Activated CD8-positive, alpha-beta memory T cell treated with anti-CD3 and anti-CD28 coated beads, Interleukin-2, amount 10 ng/mL, durations not matched to agents 7 days and 5 days (primary cell): ENCODE measurements at regions not wholly inside any gene's neighbourhood (a gene's known extent, or its start where the extent isn't known, plus 50 kb on each side); places are given as distances from the start of the nearest gene placed in this dataset.
"Not testable (repeated sequence)": the region's sequence is repeated elsewhere in the genome, so short reads cannot be mapped to it uniquely, and the experiment has no call there.

Experiments used
- ATAC-seq: fragments of 150-1000 bp; cut with Tn5 transposase; one replicate; pipeline ENCODE4 v1.10.0; 2021; ENCODE audit warnings: moderate library complexity
- CTCF ChIA-PET: fragments of 350-600 bp; sonication (Branson Sonifier 250); formaldehyde crosslinking; loops from one replicate; lab custom pipeline; 2021; ENCODE audit warnings: antibody characterized with exemption; lab: Charles Lee
- DNase-seq: peaks from one replicate; pipeline ENCODE4 v3.0.0-alpha.2; 2020
- H3K27ac Mint-ChIP-seq: one replicate; pipeline ENCODE4 v1.8.0; 2021; ENCODE audit warnings: mild to moderate bottlenecking, mixed read lengths
- H3K27me3 Mint-ChIP-seq: one replicate; pipeline ENCODE4 v1.8.0; 2021; ENCODE audit warnings: mixed read lengths
- H3K36me3 Mint-ChIP-seq: one replicate; pipeline ENCODE4 v1.8.0; 2021; ENCODE audit warnings: mild to moderate bottlenecking, mixed read lengths
- H3K4me1 Mint-ChIP-seq: one replicate; pipeline ENCODE4 v1.8.0; 2021; ENCODE audit warnings: mixed read lengths
- H3K4me3 Mint-ChIP-seq: one replicate; pipeline ENCODE4 v1.8.0; 2021; ENCODE audit warnings: mild to moderate bottlenecking, moderate library complexity, mixed read lengths
- H3K9me3 Mint-ChIP-seq: one replicate; pipeline ENCODE4 v1.8.0; 2022; ENCODE audit warnings: low read depth, mixed read lengths

DNA sequence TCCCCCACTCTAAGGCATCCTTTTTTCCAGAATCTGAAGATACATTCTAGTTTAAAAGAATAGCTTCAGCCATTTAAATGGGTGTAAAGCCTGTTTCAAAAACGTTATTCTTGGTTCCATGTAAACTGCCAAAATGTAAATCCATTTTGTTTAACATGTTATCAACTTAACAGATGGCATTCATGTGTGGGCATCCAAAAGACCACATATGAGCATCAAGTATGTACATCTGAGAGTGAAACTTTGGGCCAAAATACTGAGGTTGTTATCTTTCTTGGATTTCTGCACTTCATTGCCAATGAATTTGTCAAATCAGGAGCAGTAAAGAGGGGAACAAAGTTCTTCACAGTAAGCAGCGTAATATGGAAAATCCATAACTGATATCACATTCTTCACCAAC, 395.4 kb downstream of the ZNF804A start:
- H3K27ac Mint-ChIP-seq = no peak overlapping the region
- no peaks in the 10 kb centered on the region for H3K4me1 Mint-ChIP-seq
- peaks cover 3% of the 10 kb centered on the region for H3K9me3 Mint-ChIP-seq
- no peaks in the 10 kb centered on the region for H3K36me3 Mint-ChIP-seq
- H3K4me3 Mint-ChIP-seq = no peak overlapping the region
- CTCF ChIA-PET = no interaction called here
- no peak for DNase-seq
- no peak for ATAC-seq
- no peaks in the 10 kb centered on the region for H3K27me3 Mint-ChIP-seq

DNA sequence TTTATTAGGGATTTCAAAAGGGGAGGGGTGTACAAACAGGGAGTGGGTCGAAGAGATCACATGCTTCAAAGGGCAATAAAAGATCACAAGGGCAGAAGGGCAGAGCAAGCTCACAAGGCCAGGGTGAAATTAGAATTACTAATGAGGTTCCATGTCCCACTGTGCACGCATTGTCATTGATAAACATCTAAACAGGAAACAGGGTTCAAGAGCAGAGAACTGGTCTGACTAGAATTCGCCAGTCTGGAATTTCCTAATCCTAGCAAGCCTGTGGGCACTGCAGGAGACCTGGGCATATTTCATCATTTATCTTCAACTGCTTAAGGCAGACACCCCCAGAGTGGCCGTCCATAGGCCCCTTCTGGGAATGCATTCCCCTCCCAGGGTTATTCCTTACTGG, 408.2 kb downstream of the ZNF804A start:
- Mint-ChIP-seq H3K27ac (no peak overlapping the region), H3K9me3 (peaks cover 10% of the 10 kb centered on the region), H3K4me3 (no peak overlapping the region), H3K27me3 (no peaks in the 10 kb centered on the region), H3K4me1 (no peaks in the 10 kb centered on the region), H3K36me3 (no peaks in the 10 kb centered on the region)
- DNase-seq (no peak), ATAC-seq (no peak)
- CTCF ChIA-PET = no interaction called here

DNA sequence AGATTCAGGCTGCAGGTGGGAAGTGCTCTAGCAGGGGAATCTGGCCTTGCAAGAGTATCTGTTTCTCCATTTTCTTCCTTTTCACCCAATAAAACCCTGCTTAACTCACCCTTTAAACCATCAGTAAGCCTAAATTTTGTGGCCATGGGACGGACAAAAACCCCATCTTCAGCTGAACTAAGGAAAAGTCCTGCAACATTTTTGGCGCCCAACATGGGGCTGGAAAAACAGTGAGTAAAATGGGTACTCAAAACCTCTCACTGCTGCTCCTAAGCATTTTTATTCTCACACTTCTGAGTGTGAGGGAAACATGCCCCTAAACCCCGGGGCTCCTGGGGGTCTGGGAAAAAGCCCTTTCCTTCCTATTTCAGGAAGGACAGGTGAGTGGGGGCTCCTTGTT, 414.3 kb downstream of the ZNF804A start:
- ATAC-seq = no peak
- Mint-ChIP-seq H3K27ac (no peak overlapping the region), H3K4me1 (no peaks in the 10 kb centered on the region), H3K9me3 (peaks cover 20% of the 10 kb centered on the region), H3K36me3 (peaks cover 2% of the 10 kb centered on the region), H3K4me3 (no peak overlapping the region), H3K27me3 (no peaks in the 10 kb centered on the region)
- CTCF ChIA-PET = no interaction called here
- DNase-seq = no peak

DNA sequence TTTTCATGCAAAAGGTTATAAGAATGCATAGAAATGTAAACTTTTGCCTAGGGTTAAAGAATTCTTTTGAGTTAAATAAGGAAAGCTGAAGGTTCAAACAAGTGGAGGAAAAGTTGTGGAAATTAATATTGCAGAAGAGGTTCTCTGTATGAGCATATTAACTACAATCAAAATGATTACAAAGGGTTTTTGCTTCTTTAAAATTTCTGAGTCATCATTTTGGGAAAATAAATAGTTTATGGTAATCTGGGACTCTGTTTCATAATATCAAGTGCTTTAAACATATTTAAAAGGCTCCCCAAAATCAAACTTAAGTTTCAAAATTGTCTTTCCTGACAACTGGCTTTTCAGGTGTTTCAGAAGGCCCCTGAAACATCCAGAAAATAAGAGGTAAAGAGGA, 415.7 kb downstream of the ZNF804A start:
- H3K36me3 Mint-ChIP-seq = peaks cover 2% of the 10 kb centered on the region
- CTCF ChIA-PET = no interaction called here
- no peaks in the 10 kb centered on the region for H3K27me3 Mint-ChIP-seq
- ATAC-seq = no peak
- no peak for DNase-seq
- no peak overlapping the region for H3K4me3 Mint-ChIP-seq
- peaks cover 20% of the 10 kb centered on the region for H3K9me3 Mint-ChIP-seq
- H3K4me1 Mint-ChIP-seq = no peaks in the 10 kb centered on the region
- no peak overlapping the region for H3K27ac Mint-ChIP-seq

DNA sequence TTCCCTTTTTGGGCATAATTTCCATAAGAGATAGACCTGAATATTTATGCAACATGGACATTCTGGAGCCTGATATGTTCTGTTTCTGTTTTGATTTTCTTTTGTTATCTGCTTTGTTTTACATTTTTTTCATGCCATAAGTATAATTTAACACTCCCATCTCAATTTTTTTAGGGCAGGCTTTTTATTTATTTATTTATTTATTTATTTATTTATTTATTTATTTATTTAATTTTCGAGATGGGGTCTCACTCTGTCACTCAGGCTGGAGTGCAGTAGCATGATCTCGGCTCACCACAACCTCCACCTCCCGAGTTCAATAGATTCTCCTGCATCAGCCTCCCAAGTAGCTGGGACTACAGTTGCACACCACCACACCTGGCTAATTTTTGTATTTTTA, 427.6 kb downstream of the ZNF804A start:
- H3K36me3 Mint-ChIP-seq, DNase-seq, H3K4me1 Mint-ChIP-seq, CTCF ChIA-PET, H3K4me3 Mint-ChIP-seq, H3K27me3 Mint-ChIP-seq, ATAC-seq, H3K27ac Mint-ChIP-seq: not testable (repeated sequence)
- H3K9me3 Mint-ChIP-seq = peaks cover 13% of the 10 kb centered on the region

DNA sequence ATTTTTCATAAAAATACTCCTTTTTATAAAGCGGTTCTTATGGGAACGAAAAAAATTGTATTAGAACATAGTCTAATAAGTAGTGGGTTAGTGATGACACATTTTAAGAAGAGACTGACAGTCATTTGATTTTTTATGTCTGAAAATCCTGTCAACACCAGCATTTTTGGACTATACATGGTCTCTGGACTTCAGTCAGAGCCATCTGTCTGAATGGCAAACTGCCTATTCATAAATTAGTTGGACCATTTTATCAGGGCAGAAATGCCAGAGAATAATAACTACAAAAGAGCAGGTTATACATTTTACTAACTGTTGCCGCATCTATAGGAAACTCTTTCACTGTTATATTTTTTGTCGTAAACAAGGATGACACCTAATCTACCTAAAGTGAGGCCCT, 437.6 kb downstream of the ZNF804A start:
- no peak for DNase-seq
- Mint-ChIP-seq H3K36me3 (no peaks in the 10 kb centered on the region), H3K4me3 (no peak overlapping the region), H3K9me3 (peaks cover 8% of the 10 kb centered on the region), H3K4me1 (no peaks in the 10 kb centered on the region), H3K27ac (no peak overlapping the region), H3K27me3 (no peaks in the 10 kb centered on the region)
- CTCF ChIA-PET = no interaction called here
- no peak for ATAC-seq

DNA sequence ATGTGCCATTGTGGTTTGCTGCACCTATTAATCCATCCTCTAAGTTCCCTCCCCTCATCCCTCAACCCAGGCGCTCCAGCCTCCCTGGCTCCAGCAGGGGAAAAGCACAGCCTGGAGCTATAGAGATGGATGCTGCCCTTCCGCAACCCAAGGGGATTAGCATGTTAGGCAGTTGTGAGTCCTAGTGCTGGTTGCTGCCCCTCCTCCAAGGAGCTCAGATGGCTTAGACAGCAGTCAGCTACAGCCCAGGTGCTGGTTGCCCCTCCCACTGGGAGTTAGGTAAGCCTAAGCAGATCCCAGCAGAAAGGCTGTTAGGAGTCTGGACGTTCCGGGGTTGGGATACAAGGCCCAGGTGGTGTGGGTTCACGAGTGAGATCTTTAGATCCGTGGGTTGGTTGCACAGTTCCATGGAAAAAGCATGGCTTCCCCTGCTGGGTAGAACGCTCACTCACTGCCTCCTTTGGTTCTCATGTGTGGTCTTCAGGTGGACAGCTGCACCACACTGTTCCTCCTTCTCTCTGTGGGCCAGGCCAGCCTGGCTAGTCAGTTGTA, 446.1 kb downstream of the ZNF804A start:
- DNase-seq (no peak), ATAC-seq (no peak)
- CTCF ChIA-PET = no interaction called here
- no peak overlapping the region for H3K4me3 Mint-ChIP-seq
- H3K27me3 Mint-ChIP-seq = no peaks in the 10 kb centered on the region
- H3K36me3 Mint-ChIP-seq = no peaks in the 10 kb centered on the region
- peaks cover 13% of the 10 kb centered on the region for H3K9me3 Mint-ChIP-seq
- H3K27ac Mint-ChIP-seq = no peak overlapping the region
- no peaks in the 10 kb centered on the region for H3K4me1 Mint-ChIP-seq

DNA sequence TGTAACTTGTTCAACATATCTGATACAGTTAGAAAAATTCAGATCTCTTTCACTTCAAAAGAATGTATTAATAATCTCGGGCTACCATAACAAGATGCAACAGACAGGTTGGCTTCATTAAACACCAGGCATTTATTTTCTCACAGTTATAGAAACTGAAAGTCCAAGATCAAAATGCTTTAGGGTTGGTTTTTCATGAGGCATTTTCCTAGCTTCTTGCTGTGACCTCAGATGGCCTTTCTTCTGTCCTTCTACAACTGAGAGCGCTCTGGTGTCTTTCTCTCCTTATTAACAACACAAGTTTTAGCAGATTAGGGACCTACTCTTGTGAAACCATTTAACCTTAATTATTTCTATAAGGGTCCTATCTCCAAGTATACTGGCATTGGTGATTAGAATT, 452.5 kb downstream of the ZNF804A start:
- no peaks in the 10 kb centered on the region for H3K4me1 Mint-ChIP-seq
- H3K36me3 Mint-ChIP-seq = no peaks in the 10 kb centered on the region
- no peak overlapping the region for H3K27ac Mint-ChIP-seq
- no peak for ATAC-seq
- H3K27me3 Mint-ChIP-seq = no peaks in the 10 kb centered on the region
- CTCF ChIA-PET = no interaction called here
- peaks cover 8% of the 10 kb centered on the region for H3K9me3 Mint-ChIP-seq
- H3K4me3 Mint-ChIP-seq = no peak overlapping the region
- no peak for DNase-seq

DNA sequence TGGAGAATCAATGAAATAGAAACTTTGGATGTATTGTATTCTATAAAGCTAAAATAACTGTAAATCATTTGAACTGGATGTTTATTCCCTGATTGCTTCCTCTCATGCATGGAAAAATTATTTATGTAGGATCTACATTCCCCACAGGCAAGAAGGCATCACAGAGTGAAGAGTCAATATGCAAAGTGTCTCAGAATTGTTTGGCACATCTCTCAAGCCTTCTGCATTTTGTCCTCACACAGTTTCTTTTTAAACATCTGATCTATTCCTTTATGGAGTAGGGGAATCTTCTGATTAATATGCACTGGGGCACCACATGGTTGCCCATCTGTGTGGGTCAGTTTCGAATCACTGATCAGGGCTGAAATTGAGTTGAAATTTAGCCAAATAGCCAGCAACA, 465.4 kb downstream of the ZNF804A start:
- H3K36me3 Mint-ChIP-seq = no peaks in the 10 kb centered on the region
- H3K27me3 Mint-ChIP-seq = no peaks in the 10 kb centered on the region
- CTCF ChIA-PET = no interaction called here
- no peaks in the 10 kb centered on the region for H3K4me1 Mint-ChIP-seq
- ATAC-seq (no peak), DNase-seq (no peak)
- no peak overlapping the region for H3K4me3 Mint-ChIP-seq
- no peak overlapping the region for H3K27ac Mint-ChIP-seq
- peaks cover 2% of the 10 kb centered on the region for H3K9me3 Mint-ChIP-seq

DNA sequence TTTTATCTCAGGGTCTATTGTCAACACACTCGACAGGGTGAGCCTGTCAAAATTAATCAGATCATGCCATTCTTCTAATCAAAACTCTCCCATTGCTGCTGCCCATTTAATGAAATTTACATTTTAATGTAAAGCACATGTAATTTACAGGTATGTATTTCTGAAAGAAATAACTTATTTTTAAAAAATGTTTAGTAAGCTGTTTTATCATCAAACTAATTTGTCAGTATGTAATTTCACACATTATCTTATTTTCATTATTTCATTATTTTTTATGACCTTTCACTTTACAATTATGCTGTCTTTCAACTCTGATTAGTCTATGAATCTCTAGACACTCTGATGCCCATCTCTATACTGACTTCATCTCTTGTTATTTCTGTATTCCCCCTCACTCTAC, 467.8 kb downstream of the ZNF804A start:
- H3K27me3 Mint-ChIP-seq = no peaks in the 10 kb centered on the region
- no peak overlapping the region for H3K27ac Mint-ChIP-seq
- H3K4me3 Mint-ChIP-seq = no peak overlapping the region

DNA sequence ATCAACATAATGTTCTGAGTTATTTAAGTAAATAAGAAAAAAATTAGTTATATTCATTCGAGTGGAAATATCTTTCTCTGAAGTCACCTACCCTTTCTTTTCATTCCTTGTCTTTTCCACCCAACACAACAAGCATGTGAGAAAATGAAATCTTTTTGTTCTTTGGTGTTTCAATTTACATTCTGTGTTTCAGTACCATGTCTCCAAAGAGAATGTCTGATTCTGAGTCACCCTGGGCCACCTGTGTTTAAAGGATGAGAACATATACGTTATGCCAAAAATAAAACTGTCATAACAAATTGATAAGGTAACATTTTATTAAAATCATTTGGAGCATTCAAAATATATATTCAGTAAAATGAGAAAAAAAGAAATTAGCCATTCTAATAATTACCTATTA, 470.8 kb downstream of the ZNF804A start:
- no peak for ATAC-seq
- CTCF ChIA-PET = no interaction called here
- Mint-ChIP-seq H3K27me3 (no peaks in the 10 kb centered on the region), H3K4me1 (no peaks in the 10 kb centered on the region), H3K36me3 (no peaks in the 10 kb centered on the region), H3K4me3 (no peak overlapping the region), H3K27ac (no peak overlapping the region), H3K9me3 (peaks cover 2% of the 10 kb centered on the region)
- DNase-seq = no peak

More for the DNA sequence above, 467.8 kb downstream of the ZNF804A start:
- H3K9me3 Mint-ChIP-seq = peaks cover 2% of the 10 kb centered on the region
- no peaks in the 10 kb centered on the region for H3K36me3 Mint-ChIP-seq
- no peaks in the 10 kb centered on the region for H3K4me1 Mint-ChIP-seq
- CTCF ChIA-PET = interaction anchor here (0.6 kb wide), 1 partner anchor 671 kb away, joined by 3 read pairs; no protein-coding TSS in a partner anchor
- ATAC-seq (no peak), DNase-seq (no peak)

DNA sequence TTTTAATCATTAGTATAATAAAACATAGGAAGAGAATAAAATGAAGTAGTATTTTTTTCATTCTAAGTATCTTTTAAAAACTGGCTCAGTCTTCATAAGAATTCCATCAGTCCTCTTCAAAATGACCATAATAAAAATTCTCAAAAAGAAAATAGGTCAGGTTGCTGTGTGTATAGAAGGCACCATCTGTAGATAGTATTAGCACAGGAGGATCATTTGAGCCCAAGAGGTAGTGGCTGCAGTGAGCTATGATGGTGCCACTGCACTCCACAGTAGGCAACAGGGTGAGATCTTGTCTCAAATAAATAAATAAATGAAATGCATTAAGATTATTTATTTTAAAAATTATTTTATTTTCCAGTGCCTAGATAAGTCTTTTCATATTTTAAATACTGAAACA, 475.8 kb downstream of the ZNF804A start:
- CTCF ChIA-PET = no interaction called here
- peaks cover 2% of the 10 kb centered on the region for H3K9me3 Mint-ChIP-seq
- H3K4me1 Mint-ChIP-seq = no peaks in the 10 kb centered on the region
- DNase-seq = no peak
- H3K4me3 Mint-ChIP-seq = no peak overlapping the region
- no peak for ATAC-seq
- no peak overlapping the region for H3K27ac Mint-ChIP-seq
- no peaks in the 10 kb centered on the region for H3K36me3 Mint-ChIP-seq
- no peaks in the 10 kb centered on the region for H3K27me3 Mint-ChIP-seq

DNA sequence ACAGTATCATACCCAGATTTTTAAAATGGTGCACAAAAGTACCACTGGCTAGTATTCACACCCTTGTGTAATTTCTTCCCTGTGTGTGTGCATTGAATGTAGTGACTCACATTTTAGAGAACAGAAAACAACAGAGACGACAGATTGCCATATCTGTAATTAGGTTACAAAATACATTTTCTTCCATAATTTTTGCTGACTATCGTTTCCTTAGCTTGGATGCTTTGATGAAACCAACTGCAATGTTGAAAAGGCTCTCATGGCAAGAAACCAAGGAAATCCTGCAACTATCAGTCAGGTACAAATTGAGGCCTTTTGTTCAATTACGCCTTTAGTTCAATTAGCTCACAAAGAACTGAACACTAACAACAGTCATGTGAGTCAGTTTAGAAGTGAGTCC, 484.4 kb downstream of the ZNF804A start:
- no peak overlapping the region for H3K4me3 Mint-ChIP-seq
- ATAC-seq (no peak), DNase-seq (no peak)
- peaks cover 6% of the 10 kb centered on the region for H3K9me3 Mint-ChIP-seq
- no peak overlapping the region for H3K27ac Mint-ChIP-seq
- no peaks in the 10 kb centered on the region for H3K36me3 Mint-ChIP-seq
- CTCF ChIA-PET = no interaction called here
- H3K4me1 Mint-ChIP-seq = no peaks in the 10 kb centered on the region
- no peaks in the 10 kb centered on the region for H3K27me3 Mint-ChIP-seq

DNA sequence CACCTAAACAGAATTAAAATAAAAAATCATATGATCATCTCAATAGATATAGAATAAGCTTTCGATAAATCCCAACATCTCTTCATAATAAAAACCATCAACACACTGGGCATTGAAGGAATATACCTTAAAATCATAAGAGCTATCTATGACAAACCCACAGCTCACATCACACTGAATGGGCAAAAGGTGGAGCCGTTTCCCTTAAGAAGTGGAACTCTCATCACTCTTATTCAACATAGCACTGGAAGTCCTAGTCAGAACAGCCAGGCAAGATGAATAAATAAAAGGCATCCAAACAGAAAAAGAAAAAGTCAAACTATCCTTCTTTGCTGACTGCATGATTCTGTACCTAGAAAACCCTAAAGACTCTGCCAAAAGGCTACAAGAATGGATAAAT, 510.3 kb downstream of the ZNF804A start:
- H3K4me1 Mint-ChIP-seq = no peaks in the 10 kb centered on the region
- CTCF ChIA-PET = no interaction called here
- no peaks in the 10 kb centered on the region for H3K36me3 Mint-ChIP-seq
- H3K9me3 Mint-ChIP-seq = peaks cover 15% of the 10 kb centered on the region
- H3K27me3 Mint-ChIP-seq = no peaks in the 10 kb centered on the region
- ATAC-seq (no peak), DNase-seq (no peak)
- no peak overlapping the region for H3K4me3 Mint-ChIP-seq
- H3K27ac Mint-ChIP-seq = no peak overlapping the region

DNA sequence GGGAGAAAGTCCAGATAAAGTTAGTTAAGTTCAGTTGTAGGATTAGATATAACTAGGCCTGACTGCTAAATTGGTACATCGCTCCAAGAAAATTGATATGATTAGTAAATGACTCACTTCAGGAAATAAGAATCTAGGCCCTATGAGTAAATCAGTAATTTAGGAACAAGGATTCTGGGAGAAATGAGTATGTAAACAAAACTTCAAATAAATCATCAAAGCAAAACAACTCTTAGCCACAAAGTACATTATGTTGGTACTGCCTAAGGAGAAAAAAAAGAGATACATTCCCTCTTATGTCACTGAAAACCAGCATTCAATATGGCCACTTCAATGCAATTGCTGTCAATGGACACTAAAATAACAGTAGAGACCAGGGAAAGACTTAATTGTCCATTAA, 529.1 kb downstream of the ZNF804A start:
- no peaks in the 10 kb centered on the region for H3K27me3 Mint-ChIP-seq
- H3K9me3 Mint-ChIP-seq = peaks cover 2% of the 10 kb centered on the region
- CTCF ChIA-PET = no interaction called here
- no peak overlapping the region for H3K27ac Mint-ChIP-seq
- no peaks in the 10 kb centered on the region for H3K4me1 Mint-ChIP-seq
- ATAC-seq = no peak
- no peak for DNase-seq
- no peak overlapping the region for H3K4me3 Mint-ChIP-seq
- no peaks in the 10 kb centered on the region for H3K36me3 Mint-ChIP-seq
